NCI-H510A treated with DMSO at 0.1 percent for 48 hours (cell line): ENCODE measurements at regions not wholly inside any gene's neighbourhood (a gene's known extent, or its start where the extent isn't known, plus 50 kb on each side); places are given as distances from the start of the nearest gene placed in this dataset.

Experiments used
- DNase-seq: peaks from one replicate; lab custom pipeline; 2025; lab: John Stamatoyannopoulos, UW

DNA sequence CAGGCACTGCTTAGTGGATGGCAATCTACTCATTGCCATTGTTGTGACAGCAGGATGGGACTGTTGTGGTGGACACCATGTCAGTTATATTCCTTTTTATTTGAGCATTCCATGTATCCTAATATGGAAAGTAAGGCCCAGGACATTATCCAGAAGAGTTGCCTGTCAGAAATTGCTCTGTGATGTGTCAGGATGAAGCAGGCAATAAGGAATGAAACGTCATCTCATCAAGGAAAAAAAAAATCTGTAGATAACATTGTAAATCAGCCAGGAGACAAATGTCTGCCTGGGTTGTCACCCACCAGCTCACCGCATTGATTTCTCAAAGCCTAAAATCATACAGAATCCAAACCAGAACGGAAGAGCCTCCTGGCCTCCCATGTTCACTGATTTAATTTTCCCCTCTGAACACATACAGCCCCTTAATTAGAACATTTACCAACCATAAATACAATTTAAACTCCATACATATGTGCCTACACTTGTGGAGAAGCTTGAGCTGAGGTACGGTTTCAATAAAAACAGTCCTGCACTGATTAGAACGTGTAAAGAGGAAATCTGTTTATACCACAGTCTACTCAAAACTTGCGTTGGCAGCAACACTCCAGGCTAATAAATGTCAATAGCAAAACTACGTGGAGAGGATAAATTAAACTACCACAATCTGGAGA lies 73.9 kb downstream of the FOXD1 start:
- DNase-seq = no peak

DNA sequence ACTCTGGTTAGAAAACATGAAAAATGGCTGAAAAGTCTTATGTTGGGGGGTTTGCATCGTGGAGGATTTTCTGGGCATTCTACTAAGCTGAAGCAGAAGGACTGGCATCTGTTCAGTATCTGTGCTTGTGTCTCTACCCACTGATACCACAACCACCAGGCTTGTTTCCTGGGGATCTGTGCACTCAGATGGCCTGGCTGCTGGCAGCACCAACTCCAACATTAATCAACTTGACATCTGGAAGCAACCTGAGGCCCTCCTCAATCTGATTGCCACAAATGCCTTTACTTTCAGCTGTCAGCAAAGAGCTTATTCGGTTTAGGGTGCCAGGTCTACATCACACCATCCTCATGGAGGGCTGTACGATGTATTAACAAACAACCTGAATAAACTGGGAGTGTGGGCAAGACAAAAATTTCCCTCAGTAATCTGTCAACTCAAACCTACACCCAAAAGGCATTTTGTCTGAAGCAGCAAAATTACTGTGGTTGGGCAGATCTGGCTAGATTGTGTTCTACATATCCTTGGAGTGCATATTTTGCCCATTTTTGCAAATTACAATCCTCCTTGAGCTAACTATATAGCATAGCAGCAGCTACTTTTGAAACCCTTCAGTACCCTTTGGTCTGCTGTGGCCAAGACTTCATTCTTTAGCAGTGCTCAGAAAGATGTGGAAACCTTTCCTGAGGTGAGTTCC lies 74.6 kb downstream of the FOXD1 start:
- DNase-seq = no peak

GRCh38 chr5:73370640-73371583 lies 77.7 kb downstream of the FOXD1 start:
- no peak for DNase-seq

DNA sequence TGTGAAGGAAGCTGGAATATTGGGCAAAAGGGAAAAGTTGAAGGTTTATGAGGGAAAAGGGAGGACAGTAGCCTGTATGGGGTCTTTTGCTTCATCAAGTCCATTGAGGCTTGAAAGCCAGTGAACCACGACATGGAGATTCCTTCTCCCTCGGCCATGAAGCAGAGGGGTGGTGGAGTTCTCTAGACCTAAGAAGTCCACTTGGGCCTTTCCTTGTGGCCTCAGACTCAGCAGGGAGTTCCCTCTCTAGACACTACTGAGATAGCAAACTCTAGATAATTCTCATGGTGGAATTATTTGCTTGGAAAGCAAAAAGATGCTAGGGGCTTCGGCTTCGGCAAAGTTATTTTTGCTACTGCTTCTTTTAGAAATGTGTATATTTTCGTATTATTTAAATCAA lies 78.5 kb downstream of the FOXD1 start:
- no peak for DNase-seq

DNA sequence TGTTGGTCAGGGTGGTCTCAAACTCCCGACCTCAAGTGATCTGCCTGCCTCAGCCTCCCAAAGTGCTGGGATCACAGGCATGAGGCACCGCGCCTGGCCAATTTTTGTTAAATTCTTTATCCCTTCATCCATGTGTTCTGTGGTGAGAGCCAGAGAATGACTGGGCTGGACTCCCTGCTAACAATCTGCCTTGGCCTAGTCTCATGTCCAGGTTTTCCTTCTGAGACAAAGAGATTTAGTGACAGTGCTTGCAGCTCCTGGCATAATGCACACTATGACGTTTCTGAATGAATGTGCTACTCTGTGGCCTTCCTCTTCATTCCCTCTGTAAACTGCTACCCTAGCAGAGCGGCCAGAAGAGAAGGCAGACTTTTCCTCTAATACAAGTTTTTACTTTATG lies 79.3 kb downstream of the FOXD1 start:
- DNase-seq = no peak

DNA sequence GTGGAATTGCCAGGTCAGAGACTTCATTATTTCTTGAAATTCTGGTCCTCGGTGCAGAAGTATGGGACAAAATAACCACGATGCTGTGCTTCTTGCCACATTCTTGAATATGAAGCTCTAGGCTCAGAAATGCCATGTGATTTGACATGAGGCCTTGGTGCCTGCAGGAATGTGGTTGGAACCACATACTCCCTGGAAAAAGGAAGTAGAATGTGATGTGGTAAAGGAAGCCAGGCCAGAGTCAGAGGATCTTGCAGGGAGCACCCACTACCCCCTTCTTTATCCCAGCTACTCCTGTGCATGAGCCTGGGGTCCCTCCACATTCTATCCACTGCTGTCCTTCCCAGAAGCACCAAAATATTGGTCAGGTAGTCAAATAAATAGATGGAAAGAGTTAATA lies 80.9 kb downstream of the FOXD1 start:
- DNase-seq = no peak

GRCh38 chr5:73365990-73366667 lies 82.4 kb downstream of the FOXD1 start:
- DNase-seq = no peak

DNA sequence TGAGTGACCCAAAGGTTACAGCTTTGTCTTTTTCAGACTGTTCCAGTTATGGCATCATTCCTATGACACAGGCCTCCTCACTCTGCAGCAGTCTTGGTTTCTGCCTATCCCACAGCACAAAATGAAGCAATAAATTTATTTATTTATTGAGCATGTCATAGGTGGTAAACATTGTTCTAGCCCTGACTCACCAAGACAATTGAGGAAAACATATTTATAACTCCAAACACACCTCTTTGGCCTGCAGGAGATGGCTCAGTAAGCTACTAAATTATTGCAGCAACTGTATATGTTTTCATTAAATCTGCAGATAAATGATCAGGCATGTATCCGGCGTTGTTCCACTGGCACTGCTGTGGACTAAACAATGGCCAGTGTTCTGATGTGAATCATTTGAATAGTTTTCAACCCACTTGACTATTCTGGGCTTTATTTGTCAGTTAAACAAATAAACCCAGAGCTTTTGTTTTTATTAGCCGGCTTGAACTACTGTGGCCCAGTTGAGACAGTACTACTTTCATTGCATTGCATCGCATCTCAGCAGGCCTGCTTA lies 83.2 kb downstream of the FOXD1 start:
- peak; percentile 1 for DNase-seq

DNA sequence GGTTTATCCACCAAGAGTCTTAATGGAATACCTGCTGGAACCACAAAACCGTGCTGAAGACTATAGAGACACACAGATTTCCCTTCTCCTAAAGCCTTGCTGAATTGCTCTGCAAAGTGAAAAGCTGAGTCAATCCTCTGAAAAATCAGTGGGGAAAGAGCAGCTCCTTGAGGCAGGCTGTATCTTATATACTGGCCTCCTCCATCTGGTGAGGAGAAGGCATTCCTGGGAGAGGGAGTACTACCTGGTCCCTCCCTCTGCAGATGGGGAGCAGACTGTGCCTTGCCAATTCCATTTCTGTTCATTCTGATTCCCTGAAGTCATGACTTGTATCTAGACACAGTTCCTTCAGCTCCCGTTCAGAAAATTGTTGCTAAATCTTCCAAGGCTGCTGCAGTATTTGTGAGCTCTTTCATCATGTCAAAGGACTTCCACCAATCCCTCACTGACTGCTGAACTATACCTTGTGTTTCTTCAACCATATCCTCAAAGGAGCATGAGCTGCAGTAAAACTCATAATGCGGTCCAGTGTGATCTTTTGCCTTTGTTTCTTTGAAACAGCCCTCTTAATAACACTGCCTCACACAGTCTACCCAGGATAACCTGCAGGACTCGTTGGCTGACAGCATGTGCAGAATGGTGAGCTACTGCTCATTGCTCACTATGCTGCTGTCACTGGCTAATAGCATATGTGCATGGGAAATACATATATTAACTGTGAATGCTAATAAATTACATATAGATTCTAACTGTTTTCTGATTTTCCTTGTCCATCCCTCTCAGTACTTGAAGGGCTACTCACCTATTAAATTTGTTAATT lies 84.5 kb downstream of the FOXD1 start:
- DNase-seq = no peak

DNA sequence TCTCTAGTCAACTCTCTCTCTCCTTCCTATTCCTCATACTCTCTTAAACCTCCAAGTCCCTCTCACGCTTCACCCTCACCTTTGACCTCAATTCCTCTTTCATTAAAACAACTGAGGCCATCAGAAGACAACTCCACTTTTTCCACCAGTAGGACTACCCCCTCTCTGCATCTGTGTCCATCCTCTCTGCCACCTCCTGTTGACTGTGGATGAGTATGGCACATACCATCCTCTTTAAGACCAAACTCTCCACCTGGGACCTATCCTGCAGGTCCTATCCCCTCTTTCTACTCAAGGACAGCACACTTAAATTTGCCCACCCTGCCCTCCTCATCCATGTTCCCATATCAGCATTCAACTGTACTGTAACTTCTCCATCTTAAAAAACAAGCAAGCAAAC lies 89.2 kb downstream of the FOXD1 start:
- DNase-seq = no peak

DNA sequence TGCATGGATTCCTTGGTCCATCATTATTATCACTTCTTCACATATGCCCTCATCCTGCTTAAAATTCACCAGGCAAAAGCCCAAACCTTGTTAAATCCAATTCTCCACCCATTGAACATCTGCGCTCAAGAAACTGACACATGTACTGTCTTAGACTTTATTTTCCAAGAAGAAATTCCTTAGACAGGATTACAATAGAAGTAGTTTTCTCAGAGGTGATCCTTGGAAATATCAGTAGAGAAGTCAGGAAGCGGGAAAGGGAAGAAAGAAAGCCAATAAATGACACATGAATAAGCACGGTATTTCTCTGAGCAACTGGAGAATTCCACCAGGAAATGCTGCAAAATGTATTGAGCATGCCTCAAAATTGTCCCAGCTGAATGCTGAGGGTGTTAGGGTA lies 90.2 kb downstream of the FOXD1 start:
- no peak for DNase-seq

GRCh38 chr5:73357576-73357975 lies 91.0 kb downstream of the FOXD1 start:
- DNase-seq = no peak

DNA sequence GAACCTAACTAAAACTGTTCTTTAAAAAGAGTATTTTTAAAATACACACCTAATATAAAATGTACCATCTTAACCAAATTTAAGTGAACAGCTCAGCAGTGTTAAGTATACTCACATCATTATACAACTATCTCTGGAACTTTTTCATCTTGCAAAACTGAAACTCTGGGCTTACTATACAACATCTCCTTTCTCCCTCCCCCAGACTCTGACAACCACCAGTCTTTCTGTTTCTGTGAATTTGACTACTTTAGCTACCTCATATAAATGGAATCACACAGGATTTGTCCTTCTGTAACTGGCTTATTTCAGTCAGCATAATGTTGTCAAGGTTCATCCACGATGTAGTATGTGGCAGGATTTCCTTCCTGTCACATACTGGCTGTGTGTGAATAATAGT lies 93.5 kb downstream of the FOXD1 start:
- no peak for DNase-seq

DNA sequence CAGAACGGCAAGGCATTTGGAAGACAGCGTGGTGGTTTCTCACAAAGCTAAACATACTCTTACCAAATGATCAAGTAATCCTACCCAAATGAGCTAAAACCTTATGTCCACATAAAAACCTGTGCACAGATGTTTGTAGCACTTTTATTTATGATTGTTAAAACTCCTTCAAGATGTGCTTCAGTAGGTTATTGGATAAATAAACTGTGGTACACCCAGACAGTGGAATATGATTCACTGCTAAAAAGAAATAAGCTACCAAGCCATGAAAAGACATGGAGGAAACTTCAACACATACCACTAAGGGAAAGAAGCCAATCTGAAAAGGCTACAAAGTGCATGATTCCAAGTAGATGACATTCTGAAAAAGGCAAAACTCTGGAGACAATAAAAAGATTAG lies 94.2 kb downstream of the FOXD1 start:
- no peak for DNase-seq

GRCh38 chr5:73352649-73353230 lies 95.8 kb downstream of the FOXD1 start:
- DNase-seq = no peak

DNA sequence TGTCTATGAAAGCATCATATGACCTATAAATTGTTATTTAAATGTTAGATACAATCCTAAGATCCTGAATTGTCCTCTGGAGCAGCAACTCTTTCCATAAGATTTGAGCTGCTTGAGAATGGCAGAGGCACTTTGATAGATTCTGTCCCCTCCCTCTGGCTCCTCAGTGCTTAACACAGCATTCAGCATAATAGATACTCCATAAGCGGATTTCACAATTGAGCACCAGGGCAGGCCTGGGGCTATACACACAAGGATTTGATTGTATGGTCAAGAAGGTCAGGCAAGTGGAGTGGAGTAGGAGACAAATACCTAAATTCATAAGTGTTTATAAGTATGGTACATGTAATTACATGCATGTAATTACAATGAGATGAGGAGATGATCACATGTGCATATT lies 96.3 kb downstream of the FOXD1 start:
- DNase-seq = no peak

GRCh38 chr5:73351593-73351992 lies 97.0 kb downstream of the FOXD1 start:
- DNase-seq = no peak

- no peak for DNase-seq
Measured at GRCh38 chr5:73346878-73347408, 101.6 kb downstream of the FOXD1 start.

- DNase-seq = no peak
Measured at GRCh38 chr5:73344835-73345234, 103.7 kb downstream of the FOXD1 start.

- DNase-seq = no peak
Measured at GRCh38 chr5:73339711-73340110, 108.9 kb downstream of the FOXD1 start.
